T-helper 2 cell (primary cell): ENCODE measurements at regions not wholly inside any gene's neighbourhood (a gene's known extent, or its start where the extent isn't known, plus 50 kb on each side); places are given as distances from the start of the nearest gene placed in this dataset.
"Not testable (repeated sequence)": the region's sequence is repeated elsewhere in the genome, so short reads cannot be mapped to it uniquely, and the experiment has no call there.

ENCODE experiments used
- DNase-seq, 5 experiments: peaks; one replicate each; pipeline versions ENCODE4 v3.0.0 to v3.0.0-alpha.2; 2012 to 2022

- DNase-seq: no peak
Observed at GRCh38 chr3:62926494-62926893, 51.3 kb upstream of the CADPS start.

- no peak for DNase-seq
Observed at GRCh38 chr3:62928256-62928655, 53.0 kb upstream of the CADPS start.

- no peak for DNase-seq
Observed at GRCh38 chr3:62929771-62930170, 54.6 kb upstream of the CADPS start.

GRCh38 chr3:62935793-62936192, 60.6 kb upstream of the CADPS start:
- DNase-seq: no peak

- no peak for DNase-seq
Observed at GRCh38 chr3:62936626-62937254, 61.5 kb upstream of the CADPS start.

GRCh38 chr3:62938583-62938982, 63.4 kb upstream of the CADPS start:
- no peak for DNase-seq

GRCh38 chr3:62939707-62940106, 64.5 kb upstream of the CADPS start:
- no peak for DNase-seq

- DNase-seq: no peak
Observed at GRCh38 chr3:62940771-62941563, 65.8 kb upstream of the CADPS start.

- DNase-seq: no peak
Observed at GRCh38 chr3:62942227-62942626, 67.0 kb upstream of the CADPS start.

- DNase-seq: no peak
Observed at GRCh38 chr3:62942764-62943163, 67.5 kb upstream of the CADPS start.

- no peak for DNase-seq
Observed at GRCh38 chr3:62948921-62949320, 73.7 kb upstream of the CADPS start.

GRCh38 chr3:62950210-62950609, 75.0 kb upstream of the CADPS start:
- no peak for DNase-seq

- DNase-seq: no peak
Observed at GRCh38 chr3:62951037-62951613, 75.9 kb upstream of the CADPS start.

GRCh38 chr3:62951880-62952279, 76.7 kb upstream of the CADPS start:
- not testable (repeated sequence) for DNase-seq

- no peak for DNase-seq
Observed at GRCh38 chr3:62954580-62954979, 79.4 kb upstream of the CADPS start.

- no peak for DNase-seq
Observed at GRCh38 chr3:62955126-62955525, 79.9 kb upstream of the CADPS start.

- DNase-seq: no peak
Observed at GRCh38 chr3:62956411-62956810, 81.2 kb upstream of the CADPS start.

- no peak for DNase-seq
Observed at GRCh38 chr3:62961874-62962556, 86.8 kb upstream of the CADPS start.

- DNase-seq: no peak
Observed at GRCh38 chr3:62962714-62963113, 87.5 kb upstream of the CADPS start.

- no peak for DNase-seq
Observed at GRCh38 chr3:62965311-62965710, 90.1 kb upstream of the CADPS start.

GRCh38 chr3:62968128-62968527, 92.9 kb upstream of the CADPS start:
- no peak for DNase-seq

- DNase-seq: no peak
Observed at GRCh38 chr3:62970648-62971047, 95.4 kb upstream of the CADPS start.

GRCh38 chr3:62975566-62975965, 100.3 kb upstream of the CADPS start:
- DNase-seq: no peak

- DNase-seq: no peak
Observed at GRCh38 chr3:62981962-62982361, 106.7 kb upstream of the CADPS start.
